ENCODE measurements at regions not wholly inside any gene's neighbourhood (a gene's known extent, or its start where the extent isn't known, plus 50 kb on each side); places are given as distances from the start of the nearest gene placed in this dataset.

GRCh38 chr4:111572470-111572869 is 572.8 kb upstream of the FAM241A start:
- 39% methylated on average over 1 of the region's 1 CpG for WGBS

More at GRCh38 chr4:111572470-111572869, 572.8 kb upstream of the FAM241A start:
- no peak overlapping the region for H3K9ac ChIP-seq (ENCODE audit: low read depth in 1 of 2, low read length in 2 of 2)
- H3K27me3 ChIP-seq (ENCODE audit: control insufficient read depth in 4 of 4, insufficient read depth in 4 of 4, low read length in 3 of 4): peaks cover 0 to 2% (median 0%) of the 10 kb centered on the region in 4 donors
- H3K36me3 ChIP-seq (ENCODE audit: control insufficient read depth in 4 of 4, insufficient read depth in 3 of 4, low read depth in 1 of 4, low read length in 3 of 4): no peaks in the 10 kb centered on the region
- no peak overlapping the region for H3K27ac ChIP-seq (ENCODE audit: low read depth in 1 of 2, low read length in 2 of 2)
- no peak for TF ChIP-seq RXRA (IDR thresholded peaks at IDR 0.05)
- no peak for TF ChIP-seq FOXA2 (IDR thresholded peaks at IDR 0.05)
- TF ChIP-seq, protein P1, sequence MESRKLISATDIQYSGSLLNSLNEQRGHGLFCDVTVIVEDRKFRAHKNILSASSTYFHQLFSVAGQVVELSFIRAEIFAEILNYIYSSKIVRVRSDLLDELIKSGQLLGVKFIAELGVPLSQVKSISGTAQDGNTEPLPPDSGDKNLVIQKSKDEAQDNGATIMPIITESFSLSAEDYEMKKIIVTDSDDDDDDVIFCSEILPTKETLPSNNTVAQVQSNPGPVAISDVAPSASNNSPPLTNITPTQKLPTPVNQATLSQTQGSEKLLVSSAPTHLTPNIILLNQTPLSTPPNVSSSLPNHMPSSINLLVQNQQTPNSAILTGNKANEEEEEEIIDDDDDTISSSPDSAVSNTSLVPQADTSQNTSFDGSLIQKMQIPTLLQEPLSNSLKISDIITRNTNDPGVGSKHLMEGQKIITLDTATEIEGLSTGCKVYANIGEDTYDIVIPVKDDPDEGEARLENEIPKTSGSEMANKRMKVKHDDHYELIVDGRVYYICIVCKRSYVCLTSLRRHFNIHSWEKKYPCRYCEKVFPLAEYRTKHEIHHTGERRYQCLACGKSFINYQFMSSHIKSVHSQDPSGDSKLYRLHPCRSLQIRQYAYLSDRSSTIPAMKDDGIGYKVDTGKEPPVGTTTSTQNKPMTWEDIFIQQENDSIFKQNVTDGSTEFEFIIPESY (IDR thresholded peaks at IDR 0.05): no peak
- no peak for TF ChIP-seq GABPA (IDR thresholded peaks at IDR 0.05 in 1 of 2, conservative IDR thresholded peaks at IDR 0.05 in 1 of 2)
- no peak for TF ChIP-seq RAD21 (IDR thresholded peaks at IDR 0.05)
- no peak for TF ChIP-seq EGR1 (IDR thresholded peaks at IDR 0.05; ENCODE audit: low read depth in 2 of 2)
- no peak for TF ChIP-seq JUND (IDR thresholded peaks at IDR 0.05)
- no peak for TF ChIP-seq SP1 (IDR thresholded peaks at IDR 0.05)
- no peak for TF ChIP-seq ATF3 (IDR thresholded peaks at IDR 0.05)
- no peak for TF ChIP-seq TAF1 (conservative IDR thresholded peaks at IDR 0.05)
- no peak for TF ChIP-seq HNF4A (conservative IDR thresholded peaks at IDR 0.05)
- TF ChIP-seq HNF4G (IDR thresholded peaks at IDR 0.05): no peak
- TF ChIP-seq, protein P2, sequence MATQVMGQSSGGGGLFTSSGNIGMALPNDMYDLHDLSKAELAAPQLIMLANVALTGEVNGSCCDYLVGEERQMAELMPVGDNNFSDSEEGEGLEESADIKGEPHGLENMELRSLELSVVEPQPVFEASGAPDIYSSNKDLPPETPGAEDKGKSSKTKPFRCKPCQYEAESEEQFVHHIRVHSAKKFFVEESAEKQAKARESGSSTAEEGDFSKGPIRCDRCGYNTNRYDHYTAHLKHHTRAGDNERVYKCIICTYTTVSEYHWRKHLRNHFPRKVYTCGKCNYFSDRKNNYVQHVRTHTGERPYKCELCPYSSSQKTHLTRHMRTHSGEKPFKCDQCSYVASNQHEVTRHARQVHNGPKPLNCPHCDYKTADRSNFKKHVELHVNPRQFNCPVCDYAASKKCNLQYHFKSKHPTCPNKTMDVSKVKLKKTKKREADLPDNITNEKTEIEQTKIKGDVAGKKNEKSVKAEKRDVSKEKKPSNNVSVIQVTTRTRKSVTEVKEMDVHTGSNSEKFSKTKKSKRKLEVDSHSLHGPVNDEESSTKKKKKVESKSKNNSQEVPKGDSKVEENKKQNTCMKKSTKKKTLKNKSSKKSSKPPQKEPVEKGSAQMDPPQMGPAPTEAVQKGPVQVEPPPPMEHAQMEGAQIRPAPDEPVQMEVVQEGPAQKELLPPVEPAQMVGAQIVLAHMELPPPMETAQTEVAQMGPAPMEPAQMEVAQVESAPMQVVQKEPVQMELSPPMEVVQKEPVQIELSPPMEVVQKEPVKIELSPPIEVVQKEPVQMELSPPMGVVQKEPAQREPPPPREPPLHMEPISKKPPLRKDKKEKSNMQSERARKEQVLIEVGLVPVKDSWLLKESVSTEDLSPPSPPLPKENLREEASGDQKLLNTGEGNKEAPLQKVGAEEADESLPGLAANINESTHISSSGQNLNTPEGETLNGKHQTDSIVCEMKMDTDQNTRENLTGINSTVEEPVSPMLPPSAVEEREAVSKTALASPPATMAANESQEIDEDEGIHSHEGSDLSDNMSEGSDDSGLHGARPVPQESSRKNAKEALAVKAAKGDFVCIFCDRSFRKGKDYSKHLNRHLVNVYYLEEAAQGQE (IDR thresholded peaks at IDR 0.05): no peak
- no peak for TF ChIP-seq CTCF (IDR thresholded peaks at IDR 0.05; ENCODE audit: low read depth, low read length, missing input control)
- no peak for TF ChIP-seq YY1 (IDR thresholded peaks at IDR 0.05)
- no peak for TF ChIP-seq FOXA1 (IDR thresholded peaks at IDR 0.05)
- H3K9me3 ChIP-seq (ENCODE audit: control insufficient read depth in 4 of 4, low read length in 3 of 4): no peaks in the 10 kb centered on the region
- H3K4me1 ChIP-seq (ENCODE audit: control insufficient read depth in 4 of 4, insufficient read depth in 4 of 4, low read length in 3 of 4): no peaks in the 10 kb centered on the region
- H3K4me3 ChIP-seq (ENCODE audit: low read depth in 1 of 3, low read length in 3 of 3): no peak overlapping the region
- no peak for DNase-seq (ENCODE audit: low spot score)

All from liver (tissue), 8 donors.